GM18868 (cell line): ENCODE measurements at regions not wholly inside any gene's neighbourhood (a gene's known extent, or its start where the extent isn't known, plus 50 kb on each side); places are given as distances from the start of the nearest gene placed in this dataset.
A peak's percentile ranks its signal among the peaks of the same experiment; 100 is the strongest.

ENCODE experiments used
- ATAC-seq: cut with Tn5 transposase; IDR thresholded peaks from one replicate; pipeline ENCODE4 v1.9.1; 2021; ENCODE audit warnings: mild to moderate bottlenecking, moderate library complexity; ENCODE audit not compliant: unreplicated experiment

- ATAC-seq, result no peak
Measured at GRCh38 chr9:87148331-87149104, 201.2 kb upstream of the GAS1 start.

DNA sequence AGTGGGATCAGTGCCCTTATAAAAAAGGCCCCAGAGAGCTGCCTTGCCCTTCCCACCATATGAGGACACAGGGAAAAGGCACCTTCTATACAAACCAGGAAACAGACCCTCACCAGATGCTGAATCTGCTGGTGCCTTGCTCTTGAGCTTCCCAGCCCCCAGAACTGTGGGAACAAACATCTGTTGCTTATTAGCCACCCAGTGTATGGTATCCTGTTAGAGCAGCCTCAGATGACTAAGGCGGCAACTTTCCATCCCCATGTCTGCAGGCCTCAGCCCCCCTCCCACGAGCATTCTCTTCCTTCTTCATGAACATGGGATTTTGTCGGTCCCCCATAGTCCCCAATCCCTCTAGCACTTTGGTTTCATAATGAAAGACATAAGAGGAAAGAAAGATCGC lies 202.5 kb upstream of the GAS1 start:
- ATAC-seq, result no peak

GRCh38 chr9:87152256-87152655 lies 204.9 kb upstream of the GAS1 start:
- ATAC-seq, result no peak

DNA sequence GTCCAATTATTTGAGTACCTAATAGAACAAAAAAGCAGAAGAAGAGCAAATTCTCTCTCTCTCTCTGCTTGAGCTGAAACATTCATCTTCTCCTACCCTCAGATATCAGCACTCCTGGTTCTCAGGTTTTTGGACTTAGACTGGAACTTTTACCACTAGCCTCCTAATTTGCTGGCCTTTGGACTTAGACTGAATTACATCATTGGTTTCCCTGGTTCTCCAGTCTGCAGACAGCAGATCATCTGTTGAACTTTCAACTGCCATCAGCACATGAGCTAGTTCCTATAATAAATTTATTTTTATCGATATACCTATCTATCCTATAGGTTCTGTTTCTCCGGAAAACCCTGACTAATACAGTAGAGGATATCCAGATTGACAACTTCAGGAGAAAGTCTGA lies 208.9 kb upstream of the GAS1 start:
- no peak for ATAC-seq

GRCh38 chr9:87157366-87158031 lies 210.2 kb upstream of the GAS1 start:
- no peak for ATAC-seq

DNA sequence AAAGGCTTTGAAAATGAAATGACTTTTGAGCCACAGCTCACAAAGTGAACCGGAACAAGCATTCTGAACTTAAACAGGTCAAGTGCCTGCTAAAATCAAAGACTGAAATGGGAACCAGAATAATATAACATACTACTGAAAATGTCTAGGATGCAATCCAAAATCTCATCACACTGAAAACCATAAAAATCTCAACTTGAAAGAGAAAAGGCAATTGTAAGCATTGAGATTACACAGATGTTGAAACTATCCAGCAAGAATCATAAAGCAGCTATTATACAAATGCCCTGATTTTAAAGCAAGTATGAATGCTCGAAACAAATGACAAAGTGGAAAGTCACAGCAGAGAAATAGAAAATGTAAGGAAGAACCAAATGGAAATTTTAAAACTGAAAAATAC lies 211.5 kb upstream of the GAS1 start:
- ATAC-seq, result no peak

- no peak for ATAC-seq
Measured at GRCh38 chr9:87160148-87161102, 213.1 kb upstream of the GAS1 start.

GRCh38 chr9:87167161-87167560 lies 219.9 kb upstream of the GAS1 start:
- ATAC-seq, result no peak

GRCh38 chr9:87167582-87167981 lies 220.3 kb upstream of the GAS1 start:
- no peak for ATAC-seq

DNA sequence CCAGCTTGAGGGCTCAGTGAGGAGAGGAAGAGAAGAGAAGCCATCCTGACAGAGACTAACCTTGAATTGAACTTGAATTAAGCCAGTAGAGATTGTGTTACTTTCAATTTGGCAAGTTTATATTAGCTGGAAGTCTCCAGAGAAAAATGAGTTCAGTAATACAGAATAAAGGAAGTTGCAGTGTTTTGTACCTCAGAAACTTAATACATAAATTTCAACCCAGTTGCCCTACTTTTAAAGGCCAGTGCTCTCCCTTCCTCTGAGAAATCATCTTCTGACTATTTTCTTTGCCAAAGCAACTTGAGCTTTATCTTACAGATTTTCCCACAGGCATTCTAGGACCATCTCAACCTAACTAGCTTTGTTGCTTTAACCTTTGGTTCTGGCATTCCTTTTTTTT lies 231.0 kb upstream of the GAS1 start:
- ATAC-seq, result no peak

DNA sequence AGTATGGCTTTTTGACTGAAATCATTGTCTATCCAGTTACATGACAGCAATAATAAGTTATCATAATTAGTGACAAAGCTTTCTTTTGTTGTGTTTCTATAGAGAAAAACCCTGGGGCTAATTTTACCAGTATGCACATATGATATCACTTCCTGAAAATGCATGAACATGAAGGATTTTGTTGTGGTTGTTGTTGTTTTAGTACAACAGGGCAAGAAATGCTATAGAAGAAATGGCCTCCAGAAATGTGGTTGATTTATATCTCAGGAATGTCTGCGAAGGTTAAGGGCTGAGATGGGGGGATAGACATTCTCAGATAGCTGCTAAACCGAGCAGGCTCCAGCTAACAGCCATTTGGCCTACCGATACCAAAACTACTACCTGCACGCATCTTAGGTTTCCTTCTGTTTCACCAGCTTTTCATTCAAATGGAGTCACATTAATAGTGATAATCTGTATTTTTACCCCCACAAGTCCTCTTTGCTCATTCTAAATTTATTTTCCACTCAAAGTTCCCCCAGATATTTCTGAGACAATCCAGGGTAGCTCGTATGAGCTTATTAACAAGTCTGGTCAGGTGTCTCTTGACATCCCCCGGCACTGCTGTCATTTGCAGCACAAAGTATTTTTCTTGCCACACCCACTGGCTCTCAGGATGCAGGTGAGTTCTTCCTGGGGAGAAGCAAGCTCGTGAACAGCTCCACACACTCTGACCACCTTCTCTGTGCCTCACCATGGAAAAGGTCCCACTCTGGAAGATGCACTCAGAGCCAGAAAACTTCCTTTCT lies 232.4 kb upstream of the GAS1 start:
- ATAC-seq, result no peak

GRCh38 chr9:87180361-87180760 lies 233.1 kb upstream of the GAS1 start:
- no peak for ATAC-seq

DNA sequence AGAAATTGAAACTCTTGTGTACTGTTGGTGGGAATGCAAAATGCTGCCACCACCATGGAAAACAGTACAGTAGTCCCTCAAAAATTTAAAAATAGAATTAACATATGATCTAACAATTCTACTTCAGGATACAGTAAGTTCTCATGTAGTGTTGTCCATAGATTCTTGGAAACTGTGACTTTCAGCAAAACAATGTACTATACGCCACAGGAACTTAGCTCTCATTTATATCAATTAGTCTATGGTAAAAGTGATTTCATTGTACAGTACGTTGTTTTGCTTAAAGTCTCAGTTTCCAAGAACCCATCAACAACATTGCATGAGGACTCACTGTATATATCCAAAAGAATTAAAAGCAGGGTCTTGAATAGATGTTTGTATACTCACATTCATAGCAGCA lies 233.5 kb upstream of the GAS1 start:
- ATAC-seq, result no peak

DNA sequence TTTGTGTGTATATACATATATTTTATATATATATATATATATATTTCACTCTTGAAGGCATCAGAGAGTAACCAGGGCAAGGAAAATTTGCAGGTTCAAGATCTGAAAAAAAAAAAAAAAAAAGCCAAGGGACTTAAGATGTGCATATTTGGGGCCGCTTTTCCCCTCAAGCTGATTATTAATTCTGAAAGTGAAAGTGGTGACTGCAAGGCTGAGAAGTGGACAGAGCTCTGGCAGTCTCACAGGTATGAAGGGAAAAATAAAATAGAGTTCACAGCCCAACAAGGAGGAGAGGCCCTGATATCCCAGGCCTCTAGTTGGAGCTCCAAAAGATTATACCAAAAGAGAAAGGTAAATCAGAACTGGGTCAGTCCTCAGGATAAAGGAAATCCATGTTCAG lies 234.4 kb upstream of the GAS1 start:
- ATAC-seq, result peak; percentile 64

- ATAC-seq, result no peak
Measured at GRCh38 chr9:87184956-87185642, 237.8 kb upstream of the GAS1 start.

GRCh38 chr9:87187656-87188055 lies 240.3 kb upstream of the GAS1 start:
- no peak for ATAC-seq

DNA sequence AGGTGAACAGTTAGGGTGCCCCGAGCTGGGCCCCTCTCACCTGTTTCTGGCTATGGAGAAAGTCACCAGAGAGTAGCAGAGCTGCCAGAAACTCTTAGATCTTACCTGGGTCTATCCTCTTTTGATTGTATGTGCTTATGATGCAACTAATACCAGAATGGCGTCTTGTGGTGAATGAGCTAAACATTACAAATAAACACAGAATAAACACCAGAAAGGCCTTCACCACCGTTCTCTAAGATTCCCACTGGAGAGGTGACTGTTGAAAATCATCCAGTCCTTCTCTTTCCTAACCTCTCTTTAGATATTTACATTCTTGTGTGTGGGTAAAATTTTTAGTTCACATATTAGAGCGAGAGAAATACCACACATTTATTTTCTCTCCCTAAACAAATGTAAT lies 241.7 kb upstream of the GAS1 start:
- ATAC-seq, result no peak

- ATAC-seq, result no peak
Measured at GRCh38 chr9:87193151-87193550, 245.8 kb upstream of the GAS1 start.

GRCh38 chr9:87193925-87194868 lies 246.9 kb upstream of the GAS1 start:
- ATAC-seq, result no peak
